ENCODE measurements at regions not wholly inside any gene's neighbourhood (a gene's known extent, or its start where the extent isn't known, plus 50 kb on each side); places are given as distances from the start of the nearest gene placed in this dataset.

- Histone ChIP-seq H3T11ph (ENCODE audit: low read length) (no peak overlapping the region), H4K5ac (ENCODE audit: insufficient read length, low read depth, low read length) (no peak overlapping the region), H3K79me1 (ENCODE audit: insufficient read depth, low read depth, low read length, poor library complexity, severe bottlenecking) (no peaks in the 10 kb centered on the region), H3K4ac (ENCODE audit: low read depth, low read length) (no peak overlapping the region), H3K56ac (ENCODE audit: insufficient read length, low read depth, low read length) (no peak overlapping the region), H3K27me3 (ENCODE audit: insufficient read depth, low read length) (no peaks in the 10 kb centered on the region), H3K14ac (ENCODE audit: insufficient read depth, low read length) (no peak overlapping the region), H3K18ac (ENCODE audit: insufficient read length, low read depth, low read length) (no peak overlapping the region), H3K9me3 (ENCODE audit: control insufficient read depth, low read depth, low read length) (no peaks in the 10 kb centered on the region), H3K9ac (ENCODE audit: extremely low read depth, insufficient read length, low read length) (no peak overlapping the region), H4K20me1 (ENCODE audit: control insufficient read depth, insufficient read depth, insufficient read length) (no peaks in the 10 kb centered on the region), H3K4me2 (ENCODE audit: insufficient read depth, insufficient read length, low read length) (no peak overlapping the region), H3K79me2 (ENCODE audit: insufficient read depth, low read length) (no peaks in the 10 kb centered on the region), H2AFZ (ENCODE audit: low read length) (no peak overlapping the region), H2BK12ac (ENCODE audit: insufficient read length, low read depth, low read length) (no peak overlapping the region), H2BK15ac (ENCODE audit: low read depth, low read length) (no peak overlapping the region), H2BK20ac (ENCODE audit: low read depth, low read length, poor library complexity, severe bottlenecking) (no peak overlapping the region), H2BK5ac (ENCODE audit: insufficient read length, low read length) (no peak overlapping the region), H2AK5ac (ENCODE audit: insufficient read length, low read length) (no peak overlapping the region), H3K23me2 (ENCODE audit: insufficient read length, low read depth, low read length, poor library complexity, severe bottlenecking) (no peaks in the 10 kb centered on the region), H3K23ac (ENCODE audit: insufficient read length, low read depth, low read length) (no peak overlapping the region), H3K27ac (ENCODE audit: insufficient read length, low read depth, low read length) (no peak overlapping the region), H4K91ac (ENCODE audit: insufficient read length, low read depth, low read length) (no peak overlapping the region), H2BK120ac (ENCODE audit: low read depth, low read length, poor library complexity, severe bottlenecking) (no peak overlapping the region), H3K4me1 (ENCODE audit: insufficient read depth, low read length) (peaks cover 2% of the 10 kb centered on the region; the same call in 1 of the 2 replicates), H4K8ac (replicated peaks; ENCODE audit: insufficient read length, low read depth, low read length) (no peak overlapping the region)
- Mint-ChIP-seq H3K4me3 (no peak overlapping the region), H3K27ac (no peak overlapping the region), H3K36me3 (ENCODE audit: insufficient read depth in 1 of 3, low read depth in 3 of 3) (no peaks in the 10 kb centered on the region; a peak in 1 of 7 replicates), H3K27me3 (ENCODE audit: low read depth) (peaks cover 12% of the 10 kb centered on the region), H3K4me1 (peaks cover 18% of the 10 kb centered on the region in 2 experiments), H3K9me3 (no peaks in the 10 kb centered on the region)
- TF ChIP-seq CTCF (conservative IDR thresholded peaks at IDR 0.05), result no peak
- DNase-seq, result no peak
- no CpG with 5 or more reads among the region's 7 CpGs for WGBS (ENCODE audit: extremely low coverage, insufficient read length, low lambda C conversion rate)
Measured at GRCh38 chr2:234719116-234719716, 222.3 kb upstream of the ARL4C start.
